ENCODE measurements at regions not wholly inside any gene's neighbourhood (a gene's known extent, or its start where the extent isn't known, plus 50 kb on each side); places are given as distances from the start of the nearest gene placed in this dataset.

DNA sequence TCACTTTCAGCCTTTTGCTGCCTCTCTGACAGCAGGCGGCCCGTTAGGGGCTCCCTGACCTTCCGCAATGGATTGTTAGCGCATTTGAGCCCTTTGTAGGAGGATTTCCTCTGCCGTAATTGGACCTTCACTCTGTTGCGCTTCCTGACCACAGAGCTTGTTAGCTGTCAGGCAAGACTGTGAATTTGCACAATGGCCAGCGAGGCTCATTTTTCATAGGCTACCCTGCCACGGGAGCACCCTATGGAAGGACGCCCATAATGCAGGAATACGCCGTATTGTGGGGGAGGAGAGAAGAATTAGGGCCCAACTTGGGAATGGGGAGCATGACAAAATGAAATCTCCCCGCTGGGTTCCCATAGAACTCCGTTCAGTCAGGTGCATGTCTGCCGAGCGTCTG is 205.2 kb upstream of the NLRP1 start:
- no peak for DNase-seq

DNA sequence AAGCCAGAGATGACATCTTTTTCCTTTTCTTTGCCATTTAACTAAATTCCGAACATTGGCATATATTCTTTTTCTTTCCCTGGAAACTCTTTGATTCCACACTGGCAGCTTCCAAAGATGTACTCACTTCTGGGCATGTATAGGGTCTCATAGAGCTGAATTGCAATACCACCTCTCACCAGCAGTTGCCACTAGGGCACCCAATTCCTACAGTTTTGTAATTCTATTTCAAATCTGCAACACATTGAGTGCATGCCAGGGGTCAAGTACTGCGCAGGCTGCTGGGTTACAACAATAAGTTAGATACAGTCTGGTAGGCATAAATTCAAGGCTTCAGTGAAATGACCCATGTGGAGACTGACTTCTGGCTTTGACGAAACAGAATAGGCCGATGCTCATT is 208.8 kb upstream of the NLRP1 start:
- DNase-seq, result no peak

DNA sequence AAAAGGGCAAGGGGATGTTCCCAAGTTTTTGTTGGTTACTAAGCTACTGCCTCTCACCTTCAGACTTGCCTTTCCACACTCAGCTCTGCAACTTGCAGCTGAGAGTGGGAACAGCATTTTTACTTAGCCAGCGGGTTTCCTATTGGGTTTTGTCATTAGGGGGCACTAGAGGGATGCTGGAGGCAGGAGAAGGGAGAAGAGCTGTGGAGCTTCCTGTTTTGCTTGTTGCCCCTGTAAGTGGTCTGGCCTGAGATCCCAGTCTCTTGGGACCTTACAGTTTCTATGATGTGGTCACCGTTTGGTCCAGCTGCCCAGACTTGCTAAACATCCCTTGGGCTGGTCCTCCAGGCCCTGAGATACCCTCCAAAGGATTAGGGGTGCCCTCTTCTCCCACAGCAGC is 209.6 kb upstream of the NLRP1 start:
- no peak for DNase-seq

DNA sequence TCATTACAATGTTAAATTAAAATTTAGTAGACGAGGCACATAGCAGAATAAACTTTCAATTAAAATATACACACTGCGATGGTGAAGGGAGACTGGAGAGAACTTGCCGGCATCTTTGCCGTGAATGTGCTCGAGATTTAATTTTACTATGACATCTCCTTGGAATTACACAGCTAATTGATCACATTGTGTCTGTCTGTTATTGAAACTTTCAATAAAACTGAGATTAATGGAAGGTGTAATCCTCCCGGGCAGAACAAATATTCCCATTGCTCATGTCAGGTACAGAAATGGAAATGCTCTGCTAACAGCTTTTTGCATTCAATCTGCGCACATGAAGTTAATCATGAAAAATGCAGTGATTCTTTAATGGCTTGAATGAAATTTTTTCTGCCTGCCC is 210.1 kb upstream of the NLRP1 start:
- DNase-seq, result no peak

DNA sequence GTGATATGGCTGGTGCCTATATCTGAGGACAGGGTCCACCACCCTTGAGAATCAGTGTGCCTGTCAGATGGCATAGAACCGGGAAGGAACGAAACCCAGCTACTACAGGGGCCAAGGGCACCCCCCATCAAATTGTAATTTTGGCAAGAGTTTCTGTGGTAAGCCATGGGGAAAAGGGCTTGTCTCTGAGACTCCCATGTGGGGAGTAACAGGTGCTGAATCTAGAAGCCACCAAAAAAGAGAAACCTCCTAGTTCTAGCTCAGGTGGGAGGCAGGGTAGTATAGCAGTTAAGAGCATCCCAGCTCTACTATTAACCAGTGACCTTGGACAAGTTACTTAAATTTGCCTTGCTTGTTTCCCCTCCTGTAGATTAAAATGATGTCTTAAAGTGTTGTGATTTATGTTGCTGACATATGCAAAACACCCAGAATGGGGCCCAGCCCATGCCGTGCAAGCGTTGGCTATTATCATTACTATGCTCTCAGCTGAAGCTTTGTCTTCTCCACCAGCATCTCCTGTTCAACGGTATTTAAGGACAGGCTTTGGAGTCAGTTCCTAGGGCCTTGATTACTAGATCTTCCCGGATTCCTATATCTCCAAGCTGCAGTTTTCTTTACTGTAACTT is 210.7 kb upstream of the NLRP1 start:
- DNase-seq, result no peak

DNA sequence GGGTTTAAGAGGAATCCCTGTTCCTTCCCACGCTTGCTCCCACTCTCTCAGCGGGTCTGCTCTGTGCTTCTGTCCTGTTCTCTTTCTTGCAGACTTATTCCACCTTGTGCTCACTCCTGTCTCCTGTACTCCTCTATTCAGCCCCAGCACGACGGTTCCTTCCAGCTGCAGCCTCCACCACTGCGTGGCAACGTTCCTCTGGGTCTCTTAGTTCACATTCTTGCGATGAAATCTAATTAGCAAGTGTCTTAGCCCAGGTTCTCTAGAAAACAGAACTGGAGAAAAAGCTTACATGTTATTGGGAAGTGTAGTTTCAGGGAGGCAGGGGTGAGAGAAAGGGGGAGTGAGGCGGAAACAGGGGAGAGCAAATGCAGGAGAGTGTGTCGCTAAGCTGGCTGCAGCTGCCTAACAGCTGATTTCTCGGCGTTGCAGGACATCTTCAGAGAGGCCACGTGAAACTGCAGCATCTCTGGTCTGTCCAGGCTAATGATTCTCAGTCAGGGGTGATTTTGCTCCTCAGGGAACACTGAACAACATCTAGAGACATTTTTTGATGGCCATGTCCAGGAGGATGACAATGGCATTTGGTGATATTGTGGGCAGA is 213.2 kb upstream of the NLRP1 start:
- no peak for DNase-seq

DNA sequence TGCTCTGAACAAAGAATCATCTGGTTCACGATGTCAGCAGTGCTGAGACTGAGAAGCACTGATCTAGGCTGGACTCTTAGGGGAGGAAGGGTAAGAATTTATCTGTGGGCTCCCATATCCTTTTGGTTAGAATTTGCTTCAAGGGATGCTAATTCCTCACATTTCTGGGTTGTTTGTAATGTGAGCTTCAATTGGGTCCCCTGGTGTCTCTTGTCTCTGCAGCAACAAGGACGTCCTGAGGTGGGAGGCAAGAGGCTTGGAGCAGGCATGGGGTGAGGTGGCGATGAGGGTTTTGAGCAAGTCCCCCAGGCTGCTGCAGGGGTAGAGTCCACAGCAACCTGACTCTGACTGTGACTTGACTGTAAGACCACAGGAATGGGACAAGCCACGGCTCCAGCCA is 213.8 kb upstream of the NLRP1 start:
- DNase-seq, result no peak

DNA sequence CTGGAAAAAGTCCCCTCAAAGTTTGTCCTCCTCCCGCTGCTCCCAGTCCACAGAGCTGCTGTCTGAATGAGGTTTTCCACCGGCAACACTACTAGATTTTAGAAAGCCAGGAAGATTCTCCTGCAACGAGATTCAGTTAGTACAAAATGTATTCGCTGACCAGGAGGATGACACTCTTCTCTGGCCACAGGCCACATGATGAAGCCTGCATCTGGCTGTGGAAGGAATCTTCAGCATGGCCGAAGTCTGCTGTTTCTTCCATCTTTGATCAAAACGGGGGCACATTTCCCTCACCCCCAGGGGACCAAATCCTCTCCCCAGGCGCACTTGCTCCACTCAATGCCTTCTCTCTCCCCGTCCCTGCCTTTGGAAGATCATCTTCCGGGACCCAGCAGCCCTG is 215.8 kb upstream of the NLRP1 start:
- no peak for DNase-seq

DNA sequence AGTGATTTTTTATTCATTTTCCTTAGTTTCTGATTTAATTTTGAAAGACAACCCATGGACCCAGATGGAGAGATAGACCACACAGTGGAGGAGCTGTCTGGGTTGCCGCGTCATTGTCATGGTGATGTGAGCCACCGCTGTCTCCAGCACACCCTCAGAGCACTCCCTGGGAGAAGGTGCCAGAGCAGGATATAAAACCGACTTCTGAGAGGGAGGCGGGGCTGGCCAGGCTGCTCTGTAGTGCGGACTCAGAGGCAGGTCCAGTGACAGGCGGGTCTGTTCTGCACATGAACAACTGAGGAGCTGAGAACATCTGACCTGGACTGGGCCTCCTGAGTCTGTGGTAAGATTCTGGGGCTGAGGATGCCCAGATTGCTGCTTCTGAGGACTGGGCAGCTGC is 216.3 kb upstream of the NLRP1 start:
- no peak for DNase-seq

DNA sequence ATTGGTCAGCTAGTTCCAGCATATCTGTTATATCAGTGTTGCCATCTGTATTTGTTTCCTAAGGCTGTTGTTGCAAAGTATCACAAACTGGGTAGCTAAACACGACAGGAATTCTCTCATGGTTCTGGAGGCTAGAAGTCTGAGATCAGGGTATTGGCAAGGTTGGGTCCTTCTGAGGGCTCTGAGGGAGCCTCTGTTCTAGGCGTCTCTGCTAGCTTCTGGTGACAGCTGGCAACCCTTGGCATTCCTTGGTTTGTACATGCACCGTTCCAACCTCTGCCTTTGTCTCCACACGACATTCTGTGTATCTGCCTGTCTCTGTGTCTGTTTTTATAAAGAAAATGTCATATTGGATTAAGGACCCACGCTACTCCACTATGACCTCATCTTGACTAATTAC is 219.9 kb upstream of the NLRP1 start:
- DNase-seq, result no peak

DNA sequence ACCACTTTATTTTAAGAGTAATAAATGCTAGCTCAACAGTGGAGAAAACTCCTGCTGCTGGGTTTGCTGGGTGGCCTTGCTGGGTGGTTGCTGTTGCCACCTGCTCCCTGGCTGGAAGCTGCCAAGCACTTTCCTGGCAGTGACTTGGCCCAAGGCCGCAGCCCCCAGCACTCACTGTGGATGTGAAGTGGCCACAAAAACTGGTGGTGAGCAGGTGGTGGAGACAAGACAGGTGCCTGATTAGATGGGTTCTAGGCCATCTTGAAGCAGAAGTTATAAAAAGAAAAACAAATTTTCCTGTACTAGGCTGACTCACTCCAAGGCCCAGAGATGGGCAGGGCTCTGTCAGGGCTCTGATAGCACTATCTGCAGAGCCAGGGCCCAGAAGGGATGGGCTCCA is 224.7 kb upstream of the NLRP1 start:
- DNase-seq, result no peak

DNA sequence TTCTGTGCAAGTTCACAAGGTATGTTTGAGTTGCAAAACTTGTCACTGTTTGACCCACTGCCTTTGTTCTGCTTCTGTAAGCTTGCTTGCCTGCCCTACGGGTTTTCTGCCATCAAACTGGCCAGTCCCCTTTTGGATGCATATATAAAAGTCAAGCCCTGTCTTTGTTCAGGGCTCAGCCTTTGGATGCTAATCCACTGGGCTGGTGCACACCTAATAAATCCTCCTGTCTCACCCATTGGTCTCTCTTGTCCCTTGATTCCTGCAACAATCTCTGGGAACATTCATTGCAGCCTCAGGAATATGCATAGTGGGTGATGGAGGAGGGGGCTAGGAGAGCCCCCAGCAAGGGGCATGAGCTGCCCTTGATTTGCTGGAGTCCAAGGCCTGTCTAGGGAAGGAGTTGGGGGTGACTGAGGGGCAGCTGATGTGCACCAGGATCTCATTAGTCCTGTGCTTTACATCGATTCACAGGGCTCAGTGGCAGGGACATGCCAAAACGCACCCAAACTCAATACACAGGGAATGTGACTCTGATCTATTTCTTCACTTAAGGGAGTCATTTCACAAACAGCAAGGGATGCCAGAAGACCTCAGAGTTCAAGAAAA is 225.4 kb upstream of the NLRP1 start:
- no peak for DNase-seq

DNA sequence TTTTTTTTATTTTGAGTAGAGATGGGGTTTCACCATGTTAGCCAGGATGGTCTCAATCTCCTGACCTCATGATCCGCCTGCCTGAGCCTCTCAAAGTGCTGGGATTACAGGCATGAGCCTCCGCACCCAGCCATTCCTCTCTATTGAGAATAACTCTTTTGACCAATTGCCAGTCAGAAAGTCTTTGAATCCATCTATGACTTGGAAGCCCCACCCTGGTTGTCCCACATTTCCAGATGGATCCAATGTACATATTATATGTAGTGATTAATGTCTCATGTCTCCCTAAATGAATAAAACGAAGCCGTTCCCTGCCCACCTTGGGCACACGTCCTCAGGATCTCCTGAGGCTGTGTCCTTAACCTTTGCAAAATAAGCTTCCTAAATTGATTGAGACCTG is 228.3 kb upstream of the NLRP1 start:
- DNase-seq, result no peak

DNA sequence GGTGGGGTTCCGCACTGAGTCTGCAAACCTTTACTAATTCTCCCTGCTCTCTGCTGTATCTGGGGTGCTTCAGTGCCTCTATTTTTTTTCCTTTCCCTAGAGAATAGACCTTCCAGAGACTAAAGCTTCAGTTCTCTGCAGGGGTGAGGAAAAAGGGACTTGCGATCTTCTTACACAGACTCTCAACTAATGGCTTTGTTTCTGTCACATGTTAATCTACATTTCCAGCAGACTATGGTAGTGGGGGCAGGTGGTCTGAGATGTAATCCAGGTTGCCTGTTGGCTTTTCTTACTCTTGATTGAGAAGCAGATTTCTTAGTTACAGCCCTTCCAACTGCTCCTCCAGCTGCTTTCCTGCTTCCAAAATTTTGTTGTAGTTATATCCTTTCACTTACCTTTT is 229.0 kb upstream of the NLRP1 start:
- no peak for DNase-seq

DNA sequence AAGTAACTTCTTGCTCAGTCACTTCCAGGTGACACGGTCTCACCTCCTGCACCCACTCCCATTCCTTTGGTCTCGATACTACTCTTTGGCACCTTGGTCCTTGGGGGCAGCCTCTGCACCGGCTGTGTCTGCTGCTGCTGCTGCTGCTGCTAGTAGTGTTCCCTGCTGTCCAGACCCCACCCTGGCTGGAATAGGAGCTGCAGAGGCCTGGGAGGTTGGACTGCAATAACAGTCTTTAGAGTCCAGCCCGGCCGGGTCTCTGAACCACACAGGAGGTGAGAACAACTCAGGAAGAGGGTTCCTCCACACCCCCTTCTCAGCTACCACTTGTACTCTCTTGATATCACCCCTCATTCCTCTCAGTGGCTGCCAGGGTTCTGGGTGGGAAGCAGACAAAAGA is 231.1 kb upstream of the NLRP1 start:
- DNase-seq, result no peak

DNA sequence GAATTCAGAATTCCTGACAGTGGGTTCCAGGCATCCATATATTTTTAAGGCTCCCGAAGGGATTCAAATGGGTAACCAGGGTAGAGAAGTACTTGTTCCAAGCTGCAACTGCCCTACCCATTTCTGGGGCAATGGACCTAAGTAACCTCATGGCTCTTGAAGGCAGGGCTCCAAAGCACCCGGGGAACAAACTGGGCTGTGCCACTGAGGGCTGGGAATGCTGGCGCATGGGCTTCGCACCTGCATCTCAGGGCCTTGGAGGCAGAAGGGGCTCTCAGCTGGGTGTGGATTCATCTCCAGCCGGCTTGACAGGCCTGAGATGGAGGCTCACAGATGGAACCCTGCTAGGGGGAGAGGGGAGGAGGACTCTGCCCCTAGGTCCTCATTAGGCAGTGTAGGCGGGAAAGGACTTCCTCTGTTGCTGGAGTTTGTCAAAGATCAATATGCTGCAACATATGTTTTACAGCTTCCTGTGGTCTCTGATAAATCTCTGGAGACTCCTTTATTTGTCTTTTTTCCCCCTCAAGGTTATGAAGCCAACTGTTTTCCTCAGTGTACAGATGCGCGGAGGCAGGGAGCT is 232.3 kb upstream of the NLRP1 start:
- DNase-seq, result no peak

DNA sequence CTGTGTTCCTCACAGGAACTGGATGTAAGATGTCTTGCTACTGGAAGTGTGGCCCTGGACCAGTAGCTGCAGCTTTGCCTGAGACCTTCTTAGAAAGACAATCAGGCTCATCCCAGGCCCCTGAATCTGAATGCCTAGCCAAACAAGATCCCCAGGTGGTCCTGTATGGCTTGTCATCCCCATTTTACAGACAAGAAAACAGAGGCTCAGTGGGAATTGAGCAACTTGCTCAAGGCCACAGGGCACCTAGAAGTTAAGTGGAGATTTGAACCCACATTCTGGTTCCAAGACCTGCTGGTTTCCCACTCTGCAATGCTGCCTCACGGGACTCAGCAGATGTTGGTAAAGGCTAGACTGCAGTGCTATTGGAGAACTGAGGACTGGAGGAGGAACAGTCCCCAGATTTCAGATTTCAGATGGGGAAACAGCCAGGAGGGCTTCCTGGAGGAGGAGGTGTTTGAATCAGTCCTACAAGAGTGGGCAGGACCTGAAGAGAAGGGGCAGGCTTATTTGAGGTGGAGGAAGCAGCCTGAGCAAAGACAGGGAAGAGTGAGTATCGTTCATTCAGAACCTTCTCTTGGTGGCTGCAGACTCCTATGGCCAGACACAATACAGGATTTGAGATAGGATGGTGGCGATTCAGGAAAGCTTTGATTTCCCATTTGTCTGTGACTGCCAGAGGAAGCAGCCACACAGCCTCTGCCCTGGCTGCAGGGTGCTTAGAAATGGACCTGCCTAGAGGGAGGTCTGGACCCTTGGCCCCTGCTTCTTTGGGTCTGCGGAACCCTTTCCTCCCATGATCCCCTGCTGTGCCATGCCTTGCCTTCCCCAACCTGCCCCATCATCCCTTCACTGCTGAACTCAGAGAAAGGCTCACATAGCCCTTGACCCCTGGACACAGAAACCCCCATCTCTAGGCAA is 233.4 kb upstream of the NLRP1 start:
- no peak for DNase-seq

DNA sequence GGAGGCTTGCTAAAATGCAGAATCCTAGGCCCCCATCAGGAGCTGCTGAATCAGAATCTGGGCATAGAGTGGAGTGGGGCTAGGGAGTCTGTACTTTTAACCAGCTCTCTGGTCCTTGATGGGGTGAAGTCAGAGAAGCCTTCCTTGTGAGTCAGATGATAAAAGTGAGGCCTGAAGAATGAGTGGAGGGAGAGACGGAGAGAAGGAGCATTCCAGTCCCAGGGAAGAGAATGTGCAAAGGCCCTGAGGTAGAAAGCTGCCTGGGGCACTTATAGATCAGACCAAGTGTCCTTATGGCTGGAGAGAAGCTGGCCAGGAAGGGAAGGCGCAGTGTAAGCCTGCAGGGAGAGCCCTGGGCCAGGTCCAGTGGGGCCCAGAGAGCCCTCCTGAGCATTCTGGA is 235.1 kb upstream of the NLRP1 start:
- DNase-seq, result no peak

DNA sequence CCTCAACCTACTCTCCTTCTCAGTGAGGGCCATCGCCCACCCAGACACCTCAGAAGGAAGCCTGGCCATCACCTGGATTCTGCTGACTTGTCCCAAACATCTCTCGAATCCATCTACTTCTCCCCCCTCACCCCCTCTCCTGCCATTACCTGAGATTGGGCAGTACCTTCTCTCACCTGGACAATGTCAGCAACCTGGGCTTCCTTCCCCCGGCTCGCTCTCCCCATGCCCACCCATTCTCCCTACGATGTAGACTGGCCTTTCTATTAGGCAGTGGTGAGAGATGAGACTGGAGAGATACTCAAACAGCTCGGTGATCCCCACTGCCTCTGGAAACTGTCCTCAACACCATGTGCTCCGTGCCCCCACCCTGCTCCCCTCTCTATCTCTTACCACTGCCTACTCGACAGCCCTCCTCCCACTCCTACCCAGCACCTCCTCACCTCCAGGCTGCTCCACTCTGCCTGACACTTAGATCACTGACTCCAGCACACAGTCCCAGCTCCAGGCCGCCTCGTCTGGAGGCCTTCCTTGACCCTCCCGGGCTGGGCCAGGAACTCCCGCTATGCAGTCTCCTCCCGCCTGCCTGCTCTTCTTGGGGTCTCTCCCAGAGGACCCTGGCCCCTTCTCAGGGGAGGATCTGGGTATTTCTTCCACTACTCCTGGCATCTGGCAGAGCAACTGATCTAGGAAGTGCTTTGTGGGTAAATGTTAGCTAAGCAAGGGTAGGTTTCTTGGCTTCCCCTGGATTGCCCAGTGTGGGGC is 235.8 kb upstream of the NLRP1 start:
- DNase-seq, result no peak

DNA sequence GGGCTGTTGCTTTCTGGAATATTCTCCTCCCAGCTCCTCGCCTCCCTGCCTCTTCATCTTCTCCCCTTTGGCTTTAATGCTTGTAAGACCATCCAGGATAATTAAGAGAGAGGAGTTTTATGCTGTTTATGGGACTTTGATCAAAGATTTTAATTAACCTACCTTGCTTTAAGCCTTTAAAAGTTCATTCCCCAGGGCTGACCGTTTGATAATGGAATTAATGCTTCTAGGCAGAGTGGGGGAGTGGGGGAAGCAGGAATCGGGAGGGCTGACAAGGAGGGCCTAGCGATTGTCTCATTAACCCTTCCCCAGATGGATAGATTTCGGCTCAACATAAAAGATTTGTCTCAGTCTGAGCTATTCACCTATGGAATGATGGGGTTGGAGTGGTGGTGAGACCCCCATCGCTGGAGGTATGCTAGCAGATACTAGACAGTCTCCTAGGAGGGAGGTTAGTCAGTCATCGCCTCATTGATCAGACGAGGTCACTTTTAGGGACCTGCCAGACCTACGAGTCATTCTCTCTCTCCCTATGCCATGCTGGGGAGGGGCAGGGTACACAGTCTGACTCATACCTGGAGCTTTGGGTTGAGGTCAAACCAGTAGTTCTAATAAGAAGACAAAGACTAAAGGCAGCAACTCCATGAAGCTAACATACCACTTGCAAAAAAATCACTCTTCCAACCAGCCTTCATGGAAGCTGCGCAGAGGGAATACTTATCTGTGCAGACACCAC is 236.6 kb upstream of the NLRP1 start:
- DNase-seq, result no peak

DNA sequence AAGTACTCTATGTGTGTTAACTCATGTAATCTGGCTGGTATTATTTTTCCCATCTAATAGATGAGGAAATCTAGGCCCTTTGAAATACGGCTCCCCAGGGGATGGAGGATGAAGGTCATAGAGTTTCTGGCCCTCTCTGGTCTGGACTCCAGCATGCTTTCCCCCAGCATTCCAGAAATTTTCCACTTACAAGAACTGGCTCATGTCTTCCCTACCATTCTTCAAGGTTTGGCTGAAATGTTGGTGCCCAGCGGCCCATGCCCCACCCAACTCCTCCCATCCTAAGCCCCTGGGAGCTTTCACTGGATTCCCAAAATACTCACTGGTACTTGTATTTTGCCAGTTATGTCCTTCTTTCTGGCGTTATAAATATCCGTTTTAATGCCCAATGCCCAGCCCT is 237.5 kb upstream of the NLRP1 start:
- no peak for DNase-seq
